ENCODE measurements at regions not wholly inside any gene's neighbourhood (a gene's known extent, or its start where the extent isn't known, plus 50 kb on each side); places are given as distances from the start of the nearest gene placed in this dataset.

DNA sequence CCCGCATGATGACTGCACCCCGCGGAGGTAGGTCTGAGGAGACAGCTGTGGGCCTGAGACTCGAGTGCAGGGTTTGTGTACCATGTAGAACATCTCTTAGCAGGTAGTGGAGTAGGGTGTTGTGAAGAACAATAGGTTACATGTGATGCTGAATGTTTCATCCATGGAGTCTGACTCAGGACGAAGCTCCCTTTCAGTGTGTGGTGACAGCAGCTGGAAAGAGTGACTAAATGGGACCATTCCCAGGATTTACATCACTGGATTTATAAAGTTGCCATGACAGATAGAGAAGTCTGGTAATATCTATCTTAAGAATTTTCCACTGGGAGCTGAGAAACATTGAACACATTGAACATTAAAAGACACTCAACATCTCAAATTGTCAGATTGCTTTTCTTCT is 259.6 kb upstream of the RGS6 start:
- TF ChIP-seq, protein P1, sequence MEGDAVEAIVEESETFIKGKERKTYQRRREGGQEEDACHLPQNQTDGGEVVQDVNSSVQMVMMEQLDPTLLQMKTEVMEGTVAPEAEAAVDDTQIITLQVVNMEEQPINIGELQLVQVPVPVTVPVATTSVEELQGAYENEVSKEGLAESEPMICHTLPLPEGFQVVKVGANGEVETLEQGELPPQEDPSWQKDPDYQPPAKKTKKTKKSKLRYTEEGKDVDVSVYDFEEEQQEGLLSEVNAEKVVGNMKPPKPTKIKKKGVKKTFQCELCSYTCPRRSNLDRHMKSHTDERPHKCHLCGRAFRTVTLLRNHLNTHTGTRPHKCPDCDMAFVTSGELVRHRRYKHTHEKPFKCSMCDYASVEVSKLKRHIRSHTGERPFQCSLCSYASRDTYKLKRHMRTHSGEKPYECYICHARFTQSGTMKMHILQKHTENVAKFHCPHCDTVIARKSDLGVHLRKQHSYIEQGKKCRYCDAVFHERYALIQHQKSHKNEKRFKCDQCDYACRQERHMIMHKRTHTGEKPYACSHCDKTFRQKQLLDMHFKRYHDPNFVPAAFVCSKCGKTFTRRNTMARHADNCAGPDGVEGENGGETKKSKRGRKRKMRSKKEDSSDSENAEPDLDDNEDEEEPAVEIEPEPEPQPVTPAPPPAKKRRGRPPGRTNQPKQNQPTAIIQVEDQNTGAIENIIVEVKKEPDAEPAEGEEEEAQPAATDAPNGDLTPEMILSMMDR (IDR thresholded peaks at IDR 0.05; ENCODE audit: insufficient read depth, low read depth, low read length) = no peak
- TF ChIP-seq EZH2 (IDR thresholded peaks at IDR 0.05; ENCODE audit: insufficient read depth, low read length) = no peak
